ENCODE measurements at regions not wholly inside any gene's neighbourhood (a gene's known extent, or its start where the extent isn't known, plus 50 kb on each side); places are given as distances from the start of the nearest gene placed in this dataset.

- TF ChIP-seq CTCF (IDR thresholded peaks at IDR 0.05) = peak; percentile 67 to 83 (median 74)
- no peak for TF ChIP-seq POLR2A (IDR thresholded peaks at IDR 0.05)
These were observed 142.4 kb downstream of the PSAT1 start for GRCh38 chr9:78439190-78439865.

All from uterus (tissue), 2 donors.